AG04450 (cell line): ENCODE measurements at regions not wholly inside any gene's neighbourhood (a gene's known extent, or its start where the extent isn't known, plus 50 kb on each side); places are given as distances from the start of the nearest gene placed in this dataset.

ENCODE experiments used
- CTCF ChIA-PET: fragments of 300-600, 350-600 bp; formaldehyde crosslinking; extraction: SDS; loops from one replicate; lab custom pipeline; 2022; ENCODE audit warnings: antibody characterized with exemption, inconsistent platforms; lab: Charles Lee
- POLR2A ChIA-PET: fragments of 350-600 bp; formaldehyde crosslinking; extraction: SDS; loops from one replicate; lab custom pipeline; 2021; ENCODE audit warnings: antibody characterized with exemption, inconsistent platforms; lab: Yijun Ruan, JAX
- DNase-seq: peaks from one replicate; pipeline ENCODE4 v3.0.0-alpha.2; 2011; ENCODE audit warnings: low read depth, low spot score
- H3K27ac ChIP-seq: one replicate; pipeline ENCODE4 v1.5.1; 2012; ENCODE audit warnings: low read depth, low read length, control low read depth
- H3K27me3 ChIP-seq: one replicate; pipeline ENCODE4 v1.6.0; 2012; ENCODE audit warnings: low read length; ENCODE audit not compliant: control insufficient read depth, insufficient read depth
- H3K4me3 ChIP-seq: 2 replicates; pipeline ENCODE4 v1.5.1; 2011; ENCODE audit warnings: mild to moderate bottlenecking, low read depth, low read length, control low read depth
- H3K9me3 ChIP-seq: 2 replicates; pipeline ENCODE4 v1.5.1; 2012; ENCODE audit warnings: low read length; ENCODE audit not compliant: control insufficient read depth, insufficient read depth
- TF ChIP-seq, protein P1 (sequence below): IDR thresholded peaks from 2 replicates; pipeline ENCODE4 v1.5.1; 2011; ENCODE audit warnings: low read depth, low read length, control low read depth, inconsistent platforms

DNA sequence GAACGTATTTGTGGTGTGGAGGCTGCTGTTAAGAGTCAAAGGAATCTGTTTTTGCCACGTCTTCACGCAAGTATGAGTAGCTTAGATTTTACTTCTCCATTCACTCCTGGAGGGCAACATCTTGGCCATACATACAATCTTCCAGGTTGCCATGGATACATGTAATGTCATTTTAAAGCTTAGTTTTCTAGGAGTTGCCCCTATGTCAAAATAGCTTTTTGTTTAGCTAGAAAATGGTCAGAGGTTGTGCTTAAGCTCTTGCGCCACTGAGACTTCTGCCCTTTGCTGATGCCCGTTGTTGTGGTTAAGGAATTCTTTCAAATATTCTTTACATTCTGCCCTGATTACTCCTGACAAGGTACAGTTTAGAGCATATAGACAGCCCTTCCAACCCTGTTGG, 245.4 kb upstream of the TFPI start:
- no peak for DNase-seq
- ChIA-PET CTCF (no interaction called here), POLR2A (no interaction called here)
- no peaks in the 10 kb centered on the region for H3K9me3 ChIP-seq
- TF ChIP-seq, protein P1, sequence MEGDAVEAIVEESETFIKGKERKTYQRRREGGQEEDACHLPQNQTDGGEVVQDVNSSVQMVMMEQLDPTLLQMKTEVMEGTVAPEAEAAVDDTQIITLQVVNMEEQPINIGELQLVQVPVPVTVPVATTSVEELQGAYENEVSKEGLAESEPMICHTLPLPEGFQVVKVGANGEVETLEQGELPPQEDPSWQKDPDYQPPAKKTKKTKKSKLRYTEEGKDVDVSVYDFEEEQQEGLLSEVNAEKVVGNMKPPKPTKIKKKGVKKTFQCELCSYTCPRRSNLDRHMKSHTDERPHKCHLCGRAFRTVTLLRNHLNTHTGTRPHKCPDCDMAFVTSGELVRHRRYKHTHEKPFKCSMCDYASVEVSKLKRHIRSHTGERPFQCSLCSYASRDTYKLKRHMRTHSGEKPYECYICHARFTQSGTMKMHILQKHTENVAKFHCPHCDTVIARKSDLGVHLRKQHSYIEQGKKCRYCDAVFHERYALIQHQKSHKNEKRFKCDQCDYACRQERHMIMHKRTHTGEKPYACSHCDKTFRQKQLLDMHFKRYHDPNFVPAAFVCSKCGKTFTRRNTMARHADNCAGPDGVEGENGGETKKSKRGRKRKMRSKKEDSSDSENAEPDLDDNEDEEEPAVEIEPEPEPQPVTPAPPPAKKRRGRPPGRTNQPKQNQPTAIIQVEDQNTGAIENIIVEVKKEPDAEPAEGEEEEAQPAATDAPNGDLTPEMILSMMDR: no peak
- H3K27ac ChIP-seq: no peak overlapping the region
- no peaks in the 10 kb centered on the region for H3K27me3 ChIP-seq
- no peak overlapping the region for H3K4me3 ChIP-seq

DNA sequence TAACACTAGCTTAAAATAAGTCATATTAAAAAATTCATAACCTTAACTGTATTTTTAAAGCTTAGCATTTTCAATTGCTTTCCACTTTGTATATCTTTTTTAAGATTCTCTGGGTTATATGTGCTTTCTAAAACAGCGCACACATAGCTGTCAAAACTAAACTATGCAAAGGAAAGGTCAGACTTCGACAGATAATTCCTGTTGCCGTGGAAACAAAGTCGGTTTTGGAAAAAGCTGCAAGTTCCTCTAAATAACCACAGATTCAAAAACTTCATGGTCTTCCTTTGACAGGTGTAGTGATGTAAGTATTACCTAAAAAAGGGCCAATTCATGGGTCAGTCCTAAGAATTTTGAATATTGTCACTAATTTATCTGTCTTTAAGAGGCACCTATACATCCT, 249.6 kb upstream of the TFPI start:
- TF ChIP-seq, protein P1: no peak

DNA sequence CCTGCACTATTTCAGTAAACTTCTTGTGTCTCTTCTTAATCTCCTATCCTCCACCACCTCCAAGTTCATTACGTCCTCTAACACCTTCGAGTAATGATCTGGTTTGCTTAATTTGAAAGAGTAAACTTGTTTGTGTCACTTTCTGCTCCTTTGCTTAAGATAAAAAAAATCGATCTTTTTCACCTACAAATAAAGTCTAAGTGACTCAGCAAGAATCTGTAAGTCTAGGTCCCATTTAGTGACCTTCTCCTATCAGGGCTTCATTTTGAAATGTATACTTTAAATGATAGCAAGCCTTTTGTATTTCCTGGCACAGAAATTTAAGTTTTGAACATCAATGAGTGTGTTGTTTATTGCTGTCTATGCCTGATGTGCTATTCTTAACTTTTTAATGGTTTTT, 260.9 kb upstream of the TFPI start:
- Histone ChIP-seq H3K9me3 (no peaks in the 10 kb centered on the region; the same call in 1 of the 2 replicates), H3K4me3 (no peak overlapping the region), H3K27me3 (no peaks in the 10 kb centered on the region), H3K27ac (no peak overlapping the region)
- POLR2A ChIA-PET: no interaction called here
- CTCF ChIA-PET: no interaction called here
- TF ChIP-seq, protein P1: no peak
- DNase-seq: no peak

More for the DNA sequence above, 249.6 kb upstream of the TFPI start:
- Histone ChIP-seq H3K27ac (no peak overlapping the region), H3K27me3 (no peaks in the 10 kb centered on the region), H3K9me3 (no peaks in the 10 kb centered on the region), H3K4me3 (no peak overlapping the region)
- POLR2A ChIA-PET: no interaction called here
- DNase-seq: no peak
- CTCF ChIA-PET: no interaction called here

DNA sequence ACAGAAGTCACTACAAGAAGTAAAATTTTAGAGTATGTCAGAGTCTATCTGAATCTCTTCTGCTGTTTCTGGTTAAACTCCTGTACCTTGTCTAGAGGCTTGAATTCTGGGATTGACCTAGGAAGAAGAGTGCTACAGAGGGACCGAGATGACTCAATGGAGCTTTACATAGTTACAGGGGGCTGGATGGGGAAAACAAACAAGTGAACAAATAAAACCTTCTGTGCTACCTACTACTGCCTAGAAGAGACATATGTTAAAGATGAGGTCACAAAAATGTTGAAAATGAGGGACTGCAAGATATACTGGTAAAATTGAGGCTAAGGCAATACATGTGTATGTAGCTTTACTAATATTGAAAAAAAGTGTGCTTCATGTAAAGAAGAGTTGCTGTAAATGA, 265.4 kb upstream of the TFPI start:
- CTCF ChIA-PET: interaction anchor here (2.6 kb wide), 1 partner anchor 239 kb away, joined by 6 read pairs; no protein-coding TSS in a partner anchor
- TF ChIP-seq, protein P1: no peak
- no peak overlapping the region for H3K4me3 ChIP-seq
- no peaks in the 10 kb centered on the region; the same call in 1 of the 2 replicates for H3K9me3 ChIP-seq
- H3K27me3 ChIP-seq: no peaks in the 10 kb centered on the region
- no peak overlapping the region for H3K27ac ChIP-seq
- POLR2A ChIA-PET: no interaction called here
- DNase-seq: no peak

DNA sequence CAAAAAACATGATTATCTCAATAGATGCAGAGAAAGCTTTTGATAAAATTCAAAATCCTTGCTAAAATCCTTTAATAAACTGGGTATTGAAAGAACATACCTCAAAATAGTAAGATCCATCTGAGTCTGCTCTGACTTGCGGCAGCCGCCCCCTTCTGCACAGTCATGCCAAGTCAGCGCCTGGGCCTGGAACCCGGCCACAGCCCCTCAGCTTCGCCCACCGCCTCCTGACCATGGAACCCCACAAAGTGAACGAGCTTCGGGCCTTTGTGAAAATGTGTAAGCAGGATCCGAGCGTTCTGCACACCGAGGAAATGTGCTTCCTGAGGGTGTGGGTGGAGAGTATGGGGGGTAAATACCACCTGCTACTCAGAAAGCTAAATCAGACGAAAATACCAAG, 270.9 kb upstream of the TFPI start:
- H3K9me3 ChIP-seq: no peaks in the 10 kb centered on the region
- no peaks in the 10 kb centered on the region for H3K27me3 ChIP-seq
- TF ChIP-seq, protein P1: no peak
- no peak overlapping the region for H3K4me3 ChIP-seq
- H3K27ac ChIP-seq: no peak overlapping the region
- ChIA-PET CTCF (interaction anchor here (1.3 kb wide), 1 partner anchor 19 kb away, joined by 6 read pairs; no protein-coding TSS in a partner anchor), POLR2A (no interaction called here)
- no peak for DNase-seq
